HG02798 (cell line): ENCODE measurements at regions not wholly inside any gene's neighbourhood (a gene's known extent, or its start where the extent isn't known, plus 50 kb on each side); places are given as distances from the start of the nearest gene placed in this dataset.

Source experiments
- ATAC-seq: cut with Tn5 transposase; IDR thresholded peaks from one replicate; pipeline ENCODE4 v1.9.1; 2021; ENCODE audit warnings: mild to moderate bottlenecking; ENCODE audit not compliant: unreplicated experiment, poor library complexity

DNA sequence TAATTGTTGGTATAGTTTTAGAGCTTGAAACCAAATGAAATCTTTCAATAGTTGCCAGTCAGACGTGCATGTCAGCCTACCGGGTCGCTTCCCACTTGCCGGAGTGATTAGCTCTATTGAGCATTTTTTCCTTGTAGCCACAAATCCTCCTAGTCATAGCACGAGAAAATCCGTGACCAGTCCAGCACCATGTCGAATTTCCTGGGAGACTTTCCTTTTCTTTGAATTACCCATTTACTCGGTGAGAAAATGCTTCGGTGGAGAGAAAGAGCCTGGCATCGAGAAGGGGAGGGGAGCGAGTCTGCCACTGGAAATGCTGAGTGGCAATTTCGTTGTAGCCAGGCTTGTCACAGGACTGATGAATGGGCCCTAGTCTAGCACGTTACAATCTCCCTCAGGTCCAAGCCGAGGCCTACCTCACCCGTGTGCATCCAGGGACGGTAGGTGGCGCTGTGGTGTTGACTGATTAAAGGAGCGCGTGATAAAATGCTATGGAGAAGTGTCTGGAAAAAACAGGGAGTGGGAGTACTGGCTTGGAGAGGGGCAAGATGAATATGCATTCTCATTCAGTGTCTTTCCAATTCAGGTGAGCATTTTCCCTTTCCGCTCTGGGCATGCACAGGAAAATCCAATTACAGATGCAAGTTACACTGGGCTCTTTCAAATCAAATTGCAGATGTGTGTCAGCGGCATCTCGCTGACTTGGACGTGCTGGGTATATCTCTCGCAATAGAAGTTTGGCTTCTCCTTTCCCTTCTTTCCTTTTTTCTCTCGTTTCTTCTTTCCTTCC lies 238.8 kb downstream of the EDEM1 start:
- ATAC-seq = peak; percentile 52

DNA sequence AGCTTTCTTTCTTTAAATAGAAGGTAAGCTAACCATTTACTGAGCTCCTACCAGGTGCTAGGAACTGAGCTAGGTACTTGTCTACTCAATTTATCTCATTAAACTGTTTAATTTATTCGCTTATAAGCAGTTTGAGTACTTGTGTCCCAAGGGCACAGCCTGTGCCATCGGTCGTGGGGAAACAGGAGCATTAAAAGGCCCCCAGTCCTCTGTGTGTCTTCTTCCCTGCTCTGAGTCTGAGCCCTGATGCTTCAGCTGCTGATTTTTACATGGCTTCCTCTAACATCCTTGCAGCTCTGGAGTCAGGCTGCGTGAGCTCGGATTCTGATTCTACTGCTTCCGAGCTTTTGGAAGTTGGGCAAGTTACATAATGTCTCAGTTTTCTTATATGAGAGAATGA lies 239.5 kb downstream of the EDEM1 start:
- ATAC-seq = no peak

DNA sequence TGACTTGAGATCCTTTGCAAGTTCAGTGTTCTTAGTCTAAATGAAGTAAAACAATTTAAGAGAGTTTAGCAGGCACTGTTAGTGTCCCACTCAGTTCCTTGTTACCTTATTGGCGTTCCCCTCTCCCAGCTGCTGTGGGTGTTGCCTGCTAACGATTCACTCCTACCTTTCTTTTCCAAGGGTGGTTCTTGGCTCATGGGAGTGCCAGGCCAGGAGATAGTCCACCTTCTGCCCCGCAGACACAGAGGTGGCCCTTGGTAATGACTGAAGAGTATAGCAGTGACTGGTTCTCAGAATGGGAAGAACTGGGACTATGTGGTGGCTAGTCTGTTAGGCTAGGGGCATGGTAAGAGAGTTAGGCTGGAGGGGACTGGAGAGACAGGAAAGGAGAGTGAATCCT lies 240.4 kb downstream of the EDEM1 start:
- no peak for ATAC-seq

DNA sequence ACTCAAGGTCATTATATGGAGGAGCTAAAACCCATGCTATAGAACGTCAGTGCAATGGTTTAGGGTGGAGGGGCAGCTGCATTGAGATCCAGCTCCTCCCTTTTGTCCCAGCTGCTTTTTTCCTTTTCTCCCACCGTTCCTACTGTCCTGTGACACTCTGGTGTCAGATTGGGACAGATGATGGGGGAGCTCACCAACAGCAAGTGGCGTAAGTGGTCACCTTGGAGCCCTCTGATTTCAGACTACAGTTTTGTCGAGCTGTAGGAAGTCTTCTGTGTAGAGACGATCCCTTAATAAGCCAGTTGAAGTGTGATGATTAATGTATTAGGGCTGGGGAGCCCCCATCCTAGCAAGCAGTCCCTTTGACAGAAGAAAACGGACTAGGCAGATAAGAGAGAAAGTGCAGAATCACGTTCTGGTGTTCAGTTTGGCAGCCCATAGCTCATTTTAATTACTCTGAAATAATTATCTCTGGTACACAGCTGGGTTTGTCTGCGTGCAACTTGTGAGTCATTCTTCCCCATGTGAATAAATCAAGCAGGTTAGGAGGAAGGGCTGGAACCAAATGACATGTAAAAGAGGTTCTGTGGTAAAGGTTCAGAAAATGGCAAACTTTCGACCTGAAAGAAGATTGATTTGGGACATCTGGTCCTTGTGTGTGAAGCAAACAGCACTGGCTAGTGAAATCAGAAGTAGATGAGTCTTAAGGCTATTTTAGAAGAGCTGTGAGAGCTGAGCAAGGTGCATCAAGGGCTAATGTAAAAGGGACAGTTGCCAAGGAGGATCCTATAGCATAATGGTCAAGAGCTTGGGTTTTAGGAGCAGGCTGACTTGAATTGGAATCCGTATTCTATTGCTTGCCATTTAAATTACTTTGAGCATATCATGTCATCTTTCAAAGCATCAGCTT lies 241.4 kb downstream of the EDEM1 start:
- peak; percentile 82 for ATAC-seq

DNA sequence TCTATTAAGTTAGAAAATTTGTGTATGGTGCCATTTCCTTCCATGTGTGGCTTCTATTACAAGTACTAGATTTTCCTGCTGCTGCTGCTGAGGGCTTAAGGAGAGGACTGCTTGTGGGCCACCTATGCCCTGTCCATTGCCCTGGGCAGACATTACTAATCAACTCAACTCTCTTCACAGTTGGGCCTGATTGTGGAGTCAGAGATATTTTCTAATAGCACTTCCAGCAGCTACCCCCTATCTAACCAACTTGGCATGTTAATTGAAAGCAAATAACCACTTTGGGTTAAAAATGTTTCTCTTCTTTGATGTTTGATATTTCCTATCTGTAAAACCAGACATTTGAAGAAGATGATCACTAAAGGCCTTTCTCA lies 242.0 kb downstream of the EDEM1 start:
- no peak for ATAC-seq

DNA sequence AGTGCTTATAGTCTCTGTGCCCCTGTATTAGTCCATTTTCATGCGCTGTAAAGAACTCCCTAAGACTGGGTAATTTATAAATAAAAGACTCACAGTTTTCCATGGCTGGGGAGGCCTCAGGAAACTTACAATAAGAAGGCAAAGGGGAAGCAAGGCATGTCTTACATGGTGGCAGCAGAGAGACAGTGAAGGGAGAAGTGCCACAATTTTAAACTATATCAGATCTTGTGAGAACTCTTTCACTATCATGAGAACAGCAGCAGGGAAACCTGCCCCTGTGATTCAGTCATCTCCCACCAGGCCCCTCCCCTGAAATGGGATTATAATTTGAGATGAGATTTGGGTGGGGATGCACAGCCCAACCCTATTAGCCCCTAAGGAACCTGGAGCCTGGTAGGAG lies 243.2 kb downstream of the EDEM1 start:
- ATAC-seq = no peak

DNA sequence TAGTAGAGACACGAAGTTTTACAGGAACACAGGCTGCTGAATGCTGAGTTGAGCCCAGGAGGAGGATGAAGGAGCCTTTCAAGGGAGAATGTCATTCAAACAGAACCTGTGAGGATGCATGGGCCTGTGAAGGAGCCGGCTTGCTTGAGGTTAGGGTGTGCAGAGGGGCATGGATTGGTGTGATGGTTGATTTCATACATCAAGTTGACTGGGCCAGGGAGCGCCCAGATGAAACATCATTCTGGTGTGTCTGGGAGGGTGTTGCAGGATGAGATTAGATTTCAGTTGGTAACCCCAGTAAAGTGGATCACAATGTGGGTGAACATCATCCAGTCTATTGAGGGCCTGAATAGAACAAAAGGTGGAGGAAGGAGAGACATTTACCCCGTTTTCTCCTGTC lies 243.6 kb downstream of the EDEM1 start:
- ATAC-seq = no peak

DNA sequence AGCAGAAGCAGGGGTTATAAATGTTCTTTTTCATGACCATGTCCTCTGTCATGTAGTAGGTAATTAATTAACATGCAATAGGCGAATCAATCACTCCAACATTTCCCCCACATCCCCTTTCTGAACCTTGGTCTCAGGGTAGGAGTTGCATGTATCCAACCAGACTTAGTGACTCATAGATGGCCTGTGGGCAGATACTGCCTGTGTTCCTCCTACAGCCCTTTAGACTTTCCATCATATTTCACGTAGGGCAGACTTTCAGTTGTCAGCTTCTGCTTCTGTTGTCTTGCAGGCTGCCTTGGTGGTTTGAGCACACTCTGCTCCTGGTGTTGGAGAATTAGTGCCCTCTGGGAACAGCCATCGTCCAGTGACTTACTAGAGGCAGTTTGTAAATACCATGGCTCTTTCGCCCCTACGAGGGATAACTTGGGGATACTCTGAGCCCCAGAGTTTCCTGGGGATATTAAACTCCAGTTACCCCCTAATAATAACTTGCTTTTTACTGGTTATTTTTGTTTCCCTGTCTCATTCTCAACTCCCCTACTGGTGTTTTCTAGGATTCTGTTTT lies 244.4 kb downstream of the EDEM1 start:
- no peak for ATAC-seq

DNA sequence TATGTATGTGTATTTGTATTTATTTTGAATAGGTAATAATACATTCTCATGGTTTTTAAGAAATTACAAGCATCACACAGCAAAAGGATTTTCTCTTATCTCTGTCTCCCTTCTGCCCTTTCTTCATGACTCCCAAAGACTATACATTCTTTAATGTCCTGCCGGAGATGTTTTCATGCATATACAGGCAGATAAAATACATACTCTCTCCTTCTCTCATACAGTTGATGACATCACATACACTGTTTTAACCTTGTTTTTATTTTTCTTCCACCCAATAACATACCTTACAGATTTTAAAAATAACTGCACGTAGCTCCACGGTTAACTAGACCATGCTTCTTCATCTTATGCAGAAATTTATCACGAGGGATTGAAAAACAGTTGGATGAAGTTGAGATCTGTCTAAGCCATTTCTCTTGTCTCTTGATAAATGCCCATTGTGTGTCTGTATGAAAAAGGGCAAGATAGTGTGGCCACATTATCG lies 249.8 kb downstream of the EDEM1 start:
- ATAC-seq = no peak

DNA sequence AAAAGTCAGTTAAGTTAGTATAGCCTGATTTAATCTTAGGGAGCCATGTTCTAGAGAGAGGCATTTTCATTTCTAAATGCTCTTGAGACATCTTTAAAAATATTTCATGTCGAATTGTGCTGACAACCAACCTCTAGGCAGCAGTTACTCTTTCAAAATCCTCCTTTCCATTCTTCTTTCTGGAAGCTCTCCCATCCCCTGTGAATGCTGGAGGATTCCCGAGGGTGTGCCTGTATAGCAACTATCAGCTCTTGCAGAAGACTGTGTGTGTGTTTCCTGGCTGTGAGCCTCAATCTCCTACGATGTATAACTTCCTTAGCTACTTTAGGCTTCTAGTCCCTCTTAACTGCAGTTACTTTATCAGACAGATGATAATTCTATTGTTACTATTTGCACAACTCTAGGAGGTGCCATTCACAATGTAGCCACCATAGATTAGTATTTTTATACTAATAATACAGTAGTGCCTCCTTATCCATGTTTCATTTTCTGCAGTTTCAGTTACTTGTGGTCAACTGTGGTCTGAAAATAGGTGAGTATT lies 250.3 kb downstream of the EDEM1 start:
- ATAC-seq = no peak

DNA sequence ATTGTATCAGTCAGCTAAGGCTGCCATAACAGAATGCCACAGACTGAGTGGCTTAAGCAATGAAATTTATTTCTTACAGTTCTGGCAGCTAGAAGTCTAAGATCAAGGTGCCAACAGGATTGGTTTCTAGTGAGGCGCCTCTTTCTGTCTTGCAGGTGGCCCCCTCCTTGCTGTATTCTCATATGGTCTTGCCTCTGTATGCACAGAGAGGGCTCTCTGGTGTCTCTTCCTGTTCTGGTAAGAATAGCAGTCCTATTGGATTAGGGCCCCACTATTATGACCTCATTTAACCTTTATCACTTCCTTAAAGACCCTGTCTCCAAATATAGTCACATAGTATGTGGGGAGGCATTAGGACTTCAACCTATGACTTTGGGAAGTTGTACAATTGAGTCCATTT lies 253.9 kb downstream of the EDEM1 start:
- ATAC-seq = no peak

DNA sequence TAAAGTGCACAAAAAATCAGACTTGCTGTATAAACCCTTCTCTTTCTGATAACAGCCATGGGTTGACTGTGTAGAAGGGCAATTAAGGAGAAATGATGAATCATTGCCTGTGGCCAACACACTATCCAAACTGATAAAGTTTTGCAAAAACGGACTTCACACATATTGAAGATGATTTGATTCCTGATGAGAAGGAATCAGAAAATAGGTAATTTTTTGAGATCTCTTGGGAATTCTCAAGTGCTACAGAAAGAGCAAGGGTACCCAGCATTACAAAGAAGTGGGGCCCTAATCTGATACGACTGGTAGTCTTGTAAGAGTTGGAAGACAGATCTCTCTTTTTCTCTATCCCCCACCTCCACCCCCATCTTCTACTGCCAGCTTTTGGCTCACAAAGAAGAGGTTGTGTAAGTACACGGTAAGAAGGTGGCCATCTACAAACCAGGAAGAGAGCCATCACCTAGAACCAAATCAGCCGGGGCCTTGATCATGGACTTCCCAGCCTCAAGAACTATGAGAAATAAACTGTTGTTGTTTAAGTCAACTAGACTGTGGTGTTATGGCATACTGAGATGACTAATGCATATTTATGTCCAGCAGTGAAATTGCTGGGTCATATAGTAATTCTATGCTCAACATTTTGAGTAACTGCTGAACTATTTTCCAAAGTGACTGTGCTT lies 254.7 kb downstream of the EDEM1 start:
- no peak for ATAC-seq

DNA sequence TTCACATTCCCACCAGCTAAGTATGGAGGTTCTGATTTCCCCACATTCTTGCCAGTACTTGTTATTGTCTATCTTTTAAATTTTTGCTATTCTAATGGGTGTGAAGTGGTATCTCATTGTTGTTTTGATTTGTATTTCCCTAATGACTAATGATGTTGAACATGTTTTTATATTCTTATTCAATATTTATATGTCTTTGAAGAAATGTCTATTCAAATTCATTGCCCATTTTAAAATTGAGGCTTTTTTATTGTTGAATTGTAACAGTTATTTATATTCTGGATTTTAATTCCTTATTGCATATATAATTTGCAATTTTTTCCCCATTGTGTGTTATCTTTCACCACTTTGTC lies 255.3 kb downstream of the EDEM1 start:
- no peak for ATAC-seq

DNA sequence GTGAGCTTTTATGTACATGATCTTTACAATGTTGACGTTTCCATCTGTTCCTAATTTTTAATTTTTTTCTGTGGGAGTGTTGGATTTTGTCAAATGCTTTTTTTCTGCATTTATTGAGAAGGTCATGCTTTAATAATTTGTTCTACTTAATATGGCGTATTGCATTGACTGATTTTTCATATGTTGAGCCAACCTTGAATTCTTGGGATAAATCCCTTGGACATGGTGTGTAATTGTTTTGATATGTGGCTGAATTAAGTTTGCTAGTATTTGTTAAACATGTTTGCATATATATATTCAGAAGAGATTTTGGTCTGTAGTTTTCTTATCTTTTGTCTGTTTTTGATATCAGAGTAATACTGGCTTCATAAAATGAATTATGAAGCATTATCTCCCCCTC lies 256.7 kb downstream of the EDEM1 start:
- no peak for ATAC-seq

DNA sequence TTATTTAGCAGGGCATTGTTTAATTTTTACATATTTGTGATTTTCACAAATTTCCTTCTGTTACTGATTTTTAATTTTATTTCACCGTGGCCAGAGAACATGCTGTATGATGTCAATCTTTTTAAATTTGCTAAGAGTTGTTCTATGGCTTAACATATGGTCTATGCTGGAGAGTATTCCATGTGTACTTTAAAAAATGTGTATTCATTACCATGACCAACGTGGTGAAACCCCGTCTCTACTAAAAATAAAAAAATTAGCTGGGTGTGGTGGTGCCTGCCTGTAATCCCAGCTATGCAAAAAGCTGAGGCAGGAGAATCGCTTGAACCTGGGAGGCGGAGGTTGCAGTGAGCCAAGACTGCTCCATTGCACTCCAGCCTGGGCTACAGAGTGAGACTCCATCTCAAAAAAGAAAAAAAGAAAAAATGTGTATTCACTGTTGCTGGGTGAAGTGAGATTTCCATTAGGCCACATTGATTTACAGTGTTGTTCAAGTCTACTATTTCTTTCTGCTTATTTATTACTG lies 258.2 kb downstream of the EDEM1 start:
- no peak for ATAC-seq

DNA sequence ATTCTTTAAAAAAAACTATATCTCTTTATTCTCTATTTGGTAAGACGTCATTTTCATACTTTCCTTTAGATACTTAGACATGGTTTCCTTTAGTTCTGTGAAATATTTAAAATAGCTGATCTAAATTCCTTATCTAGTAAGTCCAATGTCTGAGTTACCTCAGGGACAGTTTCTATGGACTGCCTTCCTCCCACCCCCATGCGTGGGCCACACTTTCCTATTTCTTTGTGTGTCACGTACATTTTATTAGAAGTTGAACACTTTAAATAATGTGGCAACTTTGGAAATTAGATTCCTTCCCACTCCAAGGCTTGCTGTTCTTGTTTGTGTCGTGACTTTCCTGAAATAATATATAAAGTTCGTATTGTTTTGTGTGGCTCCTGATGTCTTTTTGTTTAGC lies 260.7 kb downstream of the EDEM1 start:
- ATAC-seq = no peak

DNA sequence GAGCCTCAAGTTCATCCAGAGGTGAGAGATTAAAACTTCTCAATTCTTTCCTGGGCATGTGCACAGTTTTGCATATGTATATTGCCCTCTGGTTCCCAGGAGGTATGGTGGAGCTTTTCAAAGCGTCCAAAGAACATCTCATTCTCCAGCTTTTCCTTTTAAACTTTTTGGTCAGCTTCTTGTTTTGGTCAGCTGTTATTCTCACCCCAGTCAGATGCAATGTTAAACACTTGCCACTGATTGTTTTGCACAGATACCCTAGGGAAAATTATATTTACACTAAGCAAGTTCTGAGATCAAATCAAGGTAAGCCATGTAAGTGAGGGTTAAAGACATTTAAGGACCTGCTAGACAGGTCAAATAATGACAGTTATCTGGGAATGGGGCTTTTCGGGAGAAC lies 261.3 kb downstream of the EDEM1 start:
- ATAC-seq = no peak

DNA sequence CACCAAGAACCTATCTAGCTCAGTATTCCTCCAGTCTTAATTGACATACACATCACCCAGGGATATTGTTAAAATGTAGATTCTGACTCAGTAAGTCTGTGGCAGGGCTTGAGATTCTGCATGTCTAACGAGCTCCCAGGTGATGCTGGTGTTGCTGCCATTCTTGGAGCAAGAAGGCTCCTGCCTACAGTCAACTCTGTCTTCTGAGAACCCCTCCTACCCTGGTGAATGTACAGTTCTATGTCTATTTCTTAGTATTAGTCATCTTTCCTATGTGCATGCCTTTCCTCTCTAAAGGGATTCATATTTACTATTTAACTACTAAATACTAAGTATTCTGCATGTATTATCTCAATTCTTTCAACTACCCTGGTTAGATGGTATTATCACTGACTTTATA lies 268.7 kb downstream of the EDEM1 start:
- peak; percentile 68 for ATAC-seq

DNA sequence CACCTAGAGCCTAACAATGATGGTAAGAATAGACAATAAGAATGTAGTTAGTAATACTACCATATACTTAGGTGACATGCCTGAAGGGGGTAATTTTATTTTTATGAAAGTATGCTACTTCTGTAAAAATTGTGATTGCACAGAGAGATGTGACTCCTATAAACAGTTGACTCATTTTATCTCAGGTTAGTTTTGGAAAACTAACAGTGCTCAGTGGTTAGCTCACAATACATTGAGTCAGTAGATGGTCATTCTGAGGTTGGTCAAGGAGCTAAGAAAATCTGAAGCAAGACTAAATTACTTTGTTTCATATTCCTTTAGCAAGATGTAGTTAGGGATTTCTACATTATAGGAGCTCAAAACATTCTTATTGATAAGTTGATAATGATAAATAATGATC lies 271.0 kb downstream of the EDEM1 start:
- ATAC-seq = no peak

DNA sequence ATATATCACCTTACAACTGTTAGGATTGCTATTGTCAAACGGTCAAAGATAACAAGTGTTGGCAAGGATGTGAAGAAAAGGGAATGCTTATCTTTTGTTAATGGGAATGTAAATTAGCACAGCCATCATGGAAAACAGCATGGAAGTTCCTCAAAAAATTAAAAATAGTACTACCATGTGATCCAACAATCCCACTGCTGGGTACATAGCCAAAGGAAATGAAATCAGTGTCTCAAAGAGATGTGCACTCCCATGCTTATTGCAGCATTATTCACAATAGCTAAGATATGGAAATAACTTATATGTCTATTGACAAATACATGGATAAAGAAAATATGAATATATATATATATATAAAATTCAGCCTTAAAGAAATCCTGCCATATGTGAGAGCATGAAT lies 274.6 kb downstream of the EDEM1 start:
- ATAC-seq = no peak
